Esophagus muscularis mucosa (tissue), 3 donors: ENCODE measurements at regions not wholly inside any gene's neighbourhood (a gene's known extent, or its start where the extent isn't known, plus 50 kb on each side); places are given as distances from the start of the nearest gene placed in this dataset.

ENCODE experiments used
- EP300 ChIP-seq: sonication (generic); formaldehyde crosslinking; IDR thresholded peaks from one replicate; pipeline ENCODE4 v1.6.1; 2017; ENCODE audit warnings: antibody characterized with exemption
- TF ChIP-seq, protein P1 (sequence below), 3 experiments: fragments of 200-600 bp in 2 of 3; fragments of 450-650 bp in 1 of 3; sonication (generic) in 2 of 3; IDR thresholded peaks; one replicate each; pipeline ENCODE4 v1.5.1; 2017 to 2019; ENCODE audit warnings: antibody characterized with exemption in 3 of 3, mild to moderate bottlenecking in 2 of 3, moderate library complexity in 1 of 3

- TF ChIP-seq, protein P1, sequence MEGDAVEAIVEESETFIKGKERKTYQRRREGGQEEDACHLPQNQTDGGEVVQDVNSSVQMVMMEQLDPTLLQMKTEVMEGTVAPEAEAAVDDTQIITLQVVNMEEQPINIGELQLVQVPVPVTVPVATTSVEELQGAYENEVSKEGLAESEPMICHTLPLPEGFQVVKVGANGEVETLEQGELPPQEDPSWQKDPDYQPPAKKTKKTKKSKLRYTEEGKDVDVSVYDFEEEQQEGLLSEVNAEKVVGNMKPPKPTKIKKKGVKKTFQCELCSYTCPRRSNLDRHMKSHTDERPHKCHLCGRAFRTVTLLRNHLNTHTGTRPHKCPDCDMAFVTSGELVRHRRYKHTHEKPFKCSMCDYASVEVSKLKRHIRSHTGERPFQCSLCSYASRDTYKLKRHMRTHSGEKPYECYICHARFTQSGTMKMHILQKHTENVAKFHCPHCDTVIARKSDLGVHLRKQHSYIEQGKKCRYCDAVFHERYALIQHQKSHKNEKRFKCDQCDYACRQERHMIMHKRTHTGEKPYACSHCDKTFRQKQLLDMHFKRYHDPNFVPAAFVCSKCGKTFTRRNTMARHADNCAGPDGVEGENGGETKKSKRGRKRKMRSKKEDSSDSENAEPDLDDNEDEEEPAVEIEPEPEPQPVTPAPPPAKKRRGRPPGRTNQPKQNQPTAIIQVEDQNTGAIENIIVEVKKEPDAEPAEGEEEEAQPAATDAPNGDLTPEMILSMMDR (IDR thresholded peaks at IDR 0.05): no peak
- no peak for TF ChIP-seq EP300
Measured at GRCh38 chr3:144200004-144200403, 228.4 kb downstream of the DIPK2A start.
